ENCODE measurements at regions not wholly inside any gene's neighbourhood (a gene's known extent, or its start where the extent isn't known, plus 50 kb on each side); places are given as distances from the start of the nearest gene placed in this dataset.

- TF ChIP-seq BACH1 (IDR thresholded peaks at IDR 0.05; ENCODE audit: borderline replicate concordance) (no peak), MYC (IDR thresholded peaks at IDR 0.05; ENCODE audit: insufficient read depth, insufficient read length, insufficient replicate concordance, low read length, severe bottlenecking) (no peak), ATF7 (IDR thresholded peaks at IDR 0.05; ENCODE audit: low read depth) (peak; percentile 82), WRNIP1 (IDR thresholded peaks at IDR 0.05; ENCODE audit: borderline replicate concordance, low read depth, low read length) (no peak), ZNF217 (IDR thresholded peaks at IDR 0.05) (no peak), NR2F1 (conservative IDR thresholded peaks at IDR 0.05) (peak; percentile 80), SMAD1 (IDR thresholded peaks at IDR 0.05; ENCODE audit: low read depth, partially characterized antibody) (no peak), EZH2 (IDR thresholded peaks at IDR 0.05; ENCODE audit: borderline replicate concordance, control insufficient read depth, low read depth, low read length) (no peak), MTA2 (IDR thresholded peaks at IDR 0.05; ENCODE audit: low read depth) (peak; percentile 83), HSF1 (IDR thresholded peaks at IDR 0.05; ENCODE audit: low read depth, low read length) (no peak), IKZF2 (IDR thresholded peaks at IDR 0.05) (peak in 1 of 2 experiments; percentile 44; a peak in 2 of 4 replicates), ZNF207 (IDR thresholded peaks at IDR 0.05; ENCODE audit: borderline replicate concordance) (no peak), TAF1 (IDR thresholded peaks at IDR 0.05; ENCODE audit: borderline replicate concordance, low read depth, low read length) (no peak), KDM1A (IDR thresholded peaks at IDR 0.05; ENCODE audit: borderline replicate concordance) (no peak), NFXL1 (IDR thresholded peaks at IDR 0.05; ENCODE audit: borderline replicate concordance) (no peak), RELA (IDR thresholded peaks at IDR 0.05; ENCODE audit: borderline replicate concordance, partially characterized antibody) (no peak), JUND (IDR thresholded peaks at IDR 0.05; ENCODE audit: low read depth, low read length) (no peak), USF1 (IDR thresholded peaks at IDR 0.05; ENCODE audit: borderline replicate concordance, extremely low read length, insufficient read depth, low read depth, low read length) (no peak), FOS (IDR thresholded peaks at IDR 0.05; ENCODE audit: borderline replicate concordance, extremely low read depth, insufficient read length) (no peak), POLR2AphosphoS2 (IDR thresholded peaks at IDR 0.05; ENCODE audit: low read depth, low read length) (no peak), CTCF (IDR thresholded peaks at IDR 0.05 in 2 of 3, conservative IDR thresholded peaks at IDR 0.05 in 1 of 3; ENCODE audit: control insufficient read depth in 2 of 3, extremely low read depth in 1 of 3, insufficient read depth in 1 of 3, low read depth in 3 of 3, low read length in 3 of 3) (no peak), NFIC (IDR thresholded peaks at IDR 0.05; ENCODE audit: low read depth, low read length) (no peak), EP300 (IDR thresholded peaks at IDR 0.05; ENCODE audit: borderline replicate concordance in 1 of 2, control insufficient read depth in 1 of 2, low read depth in 2 of 2, low read length in 2 of 2) (peak in 1 of 2 experiments; percentile 51; a peak in 1 of 4 replicates), EGR1 (IDR thresholded peaks at IDR 0.05; ENCODE audit: borderline replicate concordance in 1 of 2, low read depth in 2 of 2, low read length in 2 of 2) (no peak)
- TF ChIP-seq, protein P1, sequence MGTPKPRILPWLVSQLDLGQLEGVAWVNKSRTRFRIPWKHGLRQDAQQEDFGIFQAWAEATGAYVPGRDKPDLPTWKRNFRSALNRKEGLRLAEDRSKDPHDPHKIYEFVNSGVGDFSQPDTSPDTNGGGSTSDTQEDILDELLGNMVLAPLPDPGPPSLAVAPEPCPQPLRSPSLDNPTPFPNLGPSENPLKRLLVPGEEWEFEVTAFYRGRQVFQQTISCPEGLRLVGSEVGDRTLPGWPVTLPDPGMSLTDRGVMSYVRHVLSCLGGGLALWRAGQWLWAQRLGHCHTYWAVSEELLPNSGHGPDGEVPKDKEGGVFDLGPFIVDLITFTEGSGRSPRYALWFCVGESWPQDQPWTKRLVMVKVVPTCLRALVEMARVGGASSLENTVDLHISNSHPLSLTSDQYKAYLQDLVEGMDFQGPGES (IDR thresholded peaks at IDR 0.05) = no peak
Measured at GRCh38 chr6:94953867-94954631, 623.3 kb upstream of the MANEA start (continued).

Data from GM12878 (cell line).